Epithelial cell of proximal tubule (primary cell): ENCODE measurements at regions not wholly inside any gene's neighbourhood (a gene's known extent, or its start where the extent isn't known, plus 50 kb on each side); places are given as distances from the start of the nearest gene placed in this dataset.

Experiments
- DNase-seq: peaks from one replicate; pipeline ENCODE4 v3.0.0-alpha.2; 2011; ENCODE audit warnings: low read depth
- H3K4me3 ChIP-seq: 2 replicates; pipeline ENCODE4 v1.5.1; 2011; ENCODE audit warnings: low read depth, mild to moderate bottlenecking, low read length
- TF ChIP-seq, protein P1 (sequence below): conservative IDR thresholded peaks from 2 replicates; pipeline ENCODE4 v1.5.1; 2012; ENCODE audit warnings: low read depth, mild to moderate bottlenecking, low read length

DNA sequence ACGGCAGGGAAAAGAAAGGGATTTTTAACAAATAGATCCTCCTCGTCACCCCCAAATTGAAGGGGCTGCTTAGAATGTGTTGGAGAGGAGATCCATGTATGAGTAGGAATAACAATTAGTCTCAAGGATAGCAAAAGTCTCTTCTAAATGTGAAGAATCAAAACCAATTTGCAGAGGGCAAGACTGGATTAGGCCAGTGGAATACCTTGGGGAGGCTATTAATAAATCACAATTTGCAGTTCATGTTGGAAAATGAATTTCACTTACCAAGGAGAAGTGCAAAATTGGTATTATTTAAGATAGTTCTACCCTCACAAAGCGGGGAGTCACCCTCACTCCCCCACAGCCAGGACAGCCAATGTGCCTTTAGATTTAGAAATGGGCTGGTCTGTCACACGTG is 299.8 kb upstream of the SLC30A5 start:
- no peak overlapping the region for H3K4me3 ChIP-seq
- no peak for DNase-seq

DNA sequence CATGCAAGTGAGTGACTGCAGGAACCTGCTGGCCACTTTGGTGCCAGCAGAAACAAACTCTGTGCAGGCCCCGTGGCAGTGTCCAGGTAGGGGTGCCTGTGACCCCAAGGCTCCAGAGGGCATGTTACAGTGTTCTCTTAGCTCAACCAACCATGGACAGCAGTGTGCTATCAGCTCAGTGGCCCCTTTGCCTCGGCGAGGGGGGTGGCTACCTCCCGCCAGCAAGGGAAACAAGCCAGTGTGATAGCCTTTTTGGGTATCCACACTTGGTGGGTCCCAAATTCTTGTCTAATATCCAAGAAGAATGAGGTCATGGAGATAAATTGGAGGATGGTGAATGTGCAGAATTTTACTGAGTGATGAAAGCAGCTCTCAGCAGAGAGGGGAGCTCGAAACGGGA is 298.6 kb upstream of the SLC30A5 start:
- no peak overlapping the region for H3K4me3 ChIP-seq
- TF ChIP-seq, protein P1, sequence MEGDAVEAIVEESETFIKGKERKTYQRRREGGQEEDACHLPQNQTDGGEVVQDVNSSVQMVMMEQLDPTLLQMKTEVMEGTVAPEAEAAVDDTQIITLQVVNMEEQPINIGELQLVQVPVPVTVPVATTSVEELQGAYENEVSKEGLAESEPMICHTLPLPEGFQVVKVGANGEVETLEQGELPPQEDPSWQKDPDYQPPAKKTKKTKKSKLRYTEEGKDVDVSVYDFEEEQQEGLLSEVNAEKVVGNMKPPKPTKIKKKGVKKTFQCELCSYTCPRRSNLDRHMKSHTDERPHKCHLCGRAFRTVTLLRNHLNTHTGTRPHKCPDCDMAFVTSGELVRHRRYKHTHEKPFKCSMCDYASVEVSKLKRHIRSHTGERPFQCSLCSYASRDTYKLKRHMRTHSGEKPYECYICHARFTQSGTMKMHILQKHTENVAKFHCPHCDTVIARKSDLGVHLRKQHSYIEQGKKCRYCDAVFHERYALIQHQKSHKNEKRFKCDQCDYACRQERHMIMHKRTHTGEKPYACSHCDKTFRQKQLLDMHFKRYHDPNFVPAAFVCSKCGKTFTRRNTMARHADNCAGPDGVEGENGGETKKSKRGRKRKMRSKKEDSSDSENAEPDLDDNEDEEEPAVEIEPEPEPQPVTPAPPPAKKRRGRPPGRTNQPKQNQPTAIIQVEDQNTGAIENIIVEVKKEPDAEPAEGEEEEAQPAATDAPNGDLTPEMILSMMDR = no peak
- DNase-seq = no peak

More for the DNA sequence above, 299.8 kb upstream of the SLC30A5 start:
- TF ChIP-seq, protein P1 = no peak

DNA sequence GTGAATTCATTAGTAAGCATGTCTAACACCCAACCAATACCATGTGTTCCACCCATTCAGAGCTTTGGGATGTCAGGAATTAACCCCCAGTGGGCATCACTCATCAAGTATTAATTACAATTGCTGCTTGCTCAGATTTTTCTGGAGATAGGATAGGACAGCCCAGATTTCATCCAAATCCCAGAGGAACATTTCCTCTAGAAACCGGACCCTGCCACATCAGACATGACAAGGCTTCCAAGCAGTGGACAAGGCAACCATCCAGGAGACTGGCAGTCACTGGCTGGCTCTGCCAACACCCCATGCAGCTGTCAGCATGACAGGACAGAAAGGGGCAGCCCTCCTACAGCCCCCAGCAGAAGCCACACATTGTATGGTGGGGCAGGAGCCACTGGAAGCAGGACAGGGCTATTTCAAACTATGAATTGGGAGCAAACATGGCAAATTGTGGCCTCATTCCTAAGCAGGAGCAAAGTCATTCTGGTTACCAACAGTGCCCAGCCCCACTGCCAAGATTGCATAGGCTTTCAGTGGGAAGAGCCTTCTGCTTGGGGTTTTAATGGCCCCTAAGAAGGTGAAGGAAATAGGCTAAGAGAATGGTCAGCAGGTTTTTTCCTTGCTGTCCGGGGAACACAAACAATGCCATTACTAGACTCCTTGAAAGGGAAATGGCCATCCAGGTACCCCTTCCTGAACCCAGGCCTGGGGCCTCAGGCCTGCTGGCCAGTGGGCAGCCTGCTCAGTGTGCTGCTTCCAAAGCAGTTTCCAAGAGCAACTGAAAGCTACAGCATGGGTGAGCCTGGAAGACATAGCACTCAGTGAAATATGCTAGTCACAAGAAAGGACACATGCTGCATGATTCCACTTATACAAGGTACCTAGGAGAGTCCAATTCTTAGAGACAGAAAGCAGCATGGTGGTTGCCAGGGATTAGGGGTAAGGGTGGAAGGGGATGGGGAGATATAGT is 294.7 kb upstream of the SLC30A5 start:
- TF ChIP-seq, protein P1 = no peak
- no peak overlapping the region for H3K4me3 ChIP-seq

DNA sequence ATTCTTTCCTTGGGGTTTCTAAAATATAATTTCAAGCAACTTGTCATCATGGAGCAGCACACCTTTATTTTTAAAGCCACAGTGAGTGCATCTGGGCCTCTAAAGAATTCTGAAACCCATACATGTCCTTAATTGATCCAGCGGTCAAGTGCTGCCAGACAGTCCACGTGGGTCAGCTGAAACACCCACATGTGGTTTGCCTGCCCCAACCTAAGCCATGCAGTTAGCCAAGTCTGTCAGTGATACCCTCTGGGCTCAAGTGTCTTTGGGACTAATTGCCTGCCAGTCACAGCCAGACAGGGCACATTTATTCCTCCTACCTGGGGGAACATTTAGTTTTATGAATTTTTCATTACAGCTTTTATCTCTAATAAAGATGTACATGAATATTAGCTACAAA is 291.4 kb upstream of the SLC30A5 start:
- H3K4me3 ChIP-seq = no peak overlapping the region
- DNase-seq = no peak

More for the DNA sequence above, 294.7 kb upstream of the SLC30A5 start:
- DNase-seq = no peak

DNA sequence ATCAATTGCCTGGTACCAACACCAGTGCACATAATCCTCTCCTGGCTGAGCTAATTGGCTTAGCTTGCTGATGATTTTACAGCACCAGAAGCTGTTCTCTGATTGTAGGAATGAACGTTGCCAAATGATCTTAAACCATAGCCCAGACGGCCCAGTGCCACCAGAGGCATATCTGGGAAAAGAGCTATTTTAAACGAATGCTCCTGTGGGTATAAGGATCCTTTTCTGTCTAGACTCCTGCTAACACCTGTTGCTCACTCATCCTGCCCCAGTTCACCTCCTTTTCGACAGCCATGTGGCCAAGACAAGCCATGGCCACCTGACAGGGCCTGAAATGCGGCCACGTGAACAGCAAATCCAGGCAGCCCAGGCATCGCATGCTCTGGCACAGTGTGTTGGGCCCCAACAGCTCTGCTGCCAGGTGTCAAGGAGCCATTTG is 289.9 kb upstream of the SLC30A5 start:
- no peak for DNase-seq
- TF ChIP-seq, protein P1 = no peak

More for the DNA sequence above, 291.4 kb upstream of the SLC30A5 start:
- TF ChIP-seq, protein P1 = no peak

DNA sequence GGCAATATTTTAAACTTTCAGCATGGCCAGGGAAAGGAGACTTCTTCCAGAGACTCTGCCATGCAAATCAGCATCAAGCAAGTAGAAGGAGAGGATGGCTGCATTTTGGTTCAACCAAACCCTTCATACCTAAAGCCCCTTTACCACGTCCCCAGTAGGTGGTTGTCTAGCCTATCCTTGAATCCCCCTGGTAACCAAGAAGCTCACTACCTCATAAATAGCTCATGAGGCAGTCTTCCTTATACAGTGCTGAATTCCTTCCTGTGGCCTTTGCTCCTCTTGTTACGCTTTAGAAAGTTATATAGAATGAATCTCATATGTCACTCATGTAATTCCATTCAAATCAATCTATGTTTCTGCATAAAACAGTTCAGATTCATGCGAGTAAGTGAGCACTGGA is 289.5 kb upstream of the SLC30A5 start:
- no peak overlapping the region for H3K4me3 ChIP-seq
- TF ChIP-seq, protein P1 = no peak
- DNase-seq = no peak

More for the DNA sequence above, 289.9 kb upstream of the SLC30A5 start:
- H3K4me3 ChIP-seq = no peak overlapping the region

DNA sequence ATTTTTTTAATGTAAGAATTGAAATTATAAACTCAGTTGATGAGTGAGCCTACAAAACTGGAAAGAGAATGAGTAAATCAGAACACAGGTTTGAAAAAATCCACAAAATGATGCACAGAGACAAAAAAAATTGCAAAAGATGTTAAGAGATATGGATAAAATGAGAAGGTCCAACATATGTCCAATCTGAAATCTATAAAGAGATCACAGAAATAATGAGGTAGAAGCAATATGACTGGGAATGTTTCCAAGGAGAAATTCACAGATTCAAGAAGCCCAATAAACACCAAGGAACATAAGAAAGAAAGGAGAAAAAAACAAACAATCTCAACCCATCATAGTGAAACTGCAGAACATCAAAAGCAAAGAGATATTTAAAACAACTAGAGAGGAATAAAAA is 288.4 kb upstream of the SLC30A5 start:
- no peak overlapping the region for H3K4me3 ChIP-seq
- TF ChIP-seq, protein P1 = no peak
- DNase-seq = no peak
